Ovary (tissue), 3 donors: ENCODE measurements at regions not wholly inside any gene's neighbourhood (a gene's known extent, or its start where the extent isn't known, plus 50 kb on each side); places are given as distances from the start of the nearest gene placed in this dataset.

ENCODE experiments used
- CTCF ChIP-seq, 3 donors: fragments of 450-650 bp in 2 of 3; fragments of 200-600 bp in 1 of 3; IDR thresholded peaks; one replicate each; pipeline versions ENCODE4 v1.5.1 to v1.8.0; 2016 to 2022; ENCODE audit warnings: antibody characterized with exemption in 3 of 3, mild to moderate bottlenecking in 1 of 3
- EP300 ChIP-seq: sonication (generic); formaldehyde crosslinking; IDR thresholded peaks from one replicate; pipeline ENCODE4 v1.6.1; 2017; ENCODE audit warnings: antibody characterized with exemption
- POLR2A ChIP-seq: fragments of 450-650 bp; IDR thresholded peaks from one replicate; pipeline ENCODE4 v1.6.1; 2017; ENCODE audit warnings: antibody characterized with exemption, mild to moderate bottlenecking, moderate library complexity
- donor health status: DM: no; HTN: no; CAD: no.

GRCh38 chr2:235165136-235165535 is 213.3 kb downstream of the SH3BP4 start:
- no peak for TF ChIP-seq POLR2A
- no peak for TF ChIP-seq CTCF (IDR thresholded peaks at IDR 0.05)
- TF ChIP-seq EP300: no peak
